ENCODE measurements at regions not wholly inside any gene's neighbourhood (a gene's known extent, or its start where the extent isn't known, plus 50 kb on each side); places are given as distances from the start of the nearest gene placed in this dataset.
"Not testable (repeated sequence)": the region's sequence is repeated elsewhere in the genome, so short reads cannot be mapped to it uniquely, and the experiment has no call there.

DNA sequence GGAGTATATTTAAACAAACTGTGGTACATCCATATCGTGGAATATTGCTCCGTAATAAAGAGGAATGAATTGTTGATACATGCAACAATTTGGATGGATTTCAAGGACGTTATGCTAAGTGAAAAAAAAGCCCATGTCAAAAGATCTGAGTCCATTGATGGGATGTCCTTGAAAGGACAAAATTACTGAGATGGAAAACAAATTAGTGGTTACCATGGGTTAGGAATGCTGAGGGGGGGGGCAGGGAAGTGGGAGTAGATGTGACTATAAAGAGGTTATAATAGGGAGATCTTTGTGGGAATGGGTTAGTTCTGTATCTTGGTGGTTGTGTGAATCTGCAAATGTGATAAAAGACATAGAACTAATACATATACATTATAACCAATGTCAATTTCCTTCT, 409.3 kb downstream of the SRGAP2C start:
- no peaks in the 10 kb centered on the region for H3K79me2 ChIP-seq (ENCODE audit: insufficient read depth, low read length)
- no peak overlapping the region for H2AFZ ChIP-seq (ENCODE audit: low read length)
- no peak overlapping the region for H3K27ac ChIP-seq (ENCODE audit: low read depth, low read length, poor library complexity, severe bottlenecking)
- no peaks in the 10 kb centered on the region for H3K4me1 ChIP-seq (ENCODE audit: insufficient read depth, low read length, severe bottlenecking)
- TF ChIP-seq EZH2 (IDR thresholded peaks at IDR 0.05; ENCODE audit: borderline replicate concordance, low read length), result no peak
- no peak for TF ChIP-seq CTCF (IDR thresholded peaks at IDR 0.05; ENCODE audit: low read length)
- no peaks in the 10 kb centered on the region for H3K9me2 ChIP-seq (ENCODE audit: low read depth, low read length)
- no peaks in the 10 kb centered on the region for H3K9me3 ChIP-seq (ENCODE audit: low read length)
- H3K36me3 ChIP-seq (ENCODE audit: insufficient read depth, low read length), result no peaks in the 10 kb centered on the region
- H3K9ac ChIP-seq (ENCODE audit: low read length), result no peak overlapping the region
- H3K4me2 ChIP-seq (ENCODE audit: low read length), result no peak overlapping the region
- no peaks in the 10 kb centered on the region for H3F3A ChIP-seq (ENCODE audit: insufficient read depth, low read length)
- H4K20me1 ChIP-seq (ENCODE audit: insufficient read depth, low read length), result no peaks in the 10 kb centered on the region
- H3K4me3 ChIP-seq (ENCODE audit: low read depth, low read length, poor library complexity, severe bottlenecking), result no peak overlapping the region
- no peaks in the 10 kb centered on the region for H3K27me3 ChIP-seq (ENCODE audit: insufficient read depth, low read length)

GRCh38 chr1:121595089-121595488, 410.3 kb downstream of the SRGAP2C start:
- no peaks in the 10 kb centered on the region for H3K27me3 ChIP-seq (ENCODE audit: insufficient read depth, low read length)
- TF ChIP-seq CTCF (IDR thresholded peaks at IDR 0.05; ENCODE audit: low read length) (no peak), EZH2 (IDR thresholded peaks at IDR 0.05; ENCODE audit: borderline replicate concordance, low read length) (no peak)
- no peaks in the 10 kb centered on the region for H3K9me3 ChIP-seq (ENCODE audit: low read length)
- no peaks in the 10 kb centered on the region for H3F3A ChIP-seq (ENCODE audit: insufficient read depth, low read length)
- no peak overlapping the region for H3K9ac ChIP-seq (ENCODE audit: low read length)
- no peak overlapping the region for H2AFZ ChIP-seq (ENCODE audit: low read length)
- no peak overlapping the region for H3K4me2 ChIP-seq (ENCODE audit: low read length)
- H3K36me3 ChIP-seq (ENCODE audit: insufficient read depth, low read length), result no peaks in the 10 kb centered on the region
- H3K27ac ChIP-seq (ENCODE audit: low read depth, low read length, poor library complexity, severe bottlenecking), result no peak overlapping the region
- H3K4me3 ChIP-seq (ENCODE audit: low read depth, low read length, poor library complexity, severe bottlenecking), result no peak overlapping the region
- H3K9me2 ChIP-seq (ENCODE audit: low read depth, low read length), result no peaks in the 10 kb centered on the region
- no peaks in the 10 kb centered on the region for H3K79me2 ChIP-seq (ENCODE audit: insufficient read depth, low read length)
- no peaks in the 10 kb centered on the region for H4K20me1 ChIP-seq (ENCODE audit: insufficient read depth, low read length)
- H3K4me1 ChIP-seq (ENCODE audit: insufficient read depth, low read length, severe bottlenecking), result no peaks in the 10 kb centered on the region

DNA sequence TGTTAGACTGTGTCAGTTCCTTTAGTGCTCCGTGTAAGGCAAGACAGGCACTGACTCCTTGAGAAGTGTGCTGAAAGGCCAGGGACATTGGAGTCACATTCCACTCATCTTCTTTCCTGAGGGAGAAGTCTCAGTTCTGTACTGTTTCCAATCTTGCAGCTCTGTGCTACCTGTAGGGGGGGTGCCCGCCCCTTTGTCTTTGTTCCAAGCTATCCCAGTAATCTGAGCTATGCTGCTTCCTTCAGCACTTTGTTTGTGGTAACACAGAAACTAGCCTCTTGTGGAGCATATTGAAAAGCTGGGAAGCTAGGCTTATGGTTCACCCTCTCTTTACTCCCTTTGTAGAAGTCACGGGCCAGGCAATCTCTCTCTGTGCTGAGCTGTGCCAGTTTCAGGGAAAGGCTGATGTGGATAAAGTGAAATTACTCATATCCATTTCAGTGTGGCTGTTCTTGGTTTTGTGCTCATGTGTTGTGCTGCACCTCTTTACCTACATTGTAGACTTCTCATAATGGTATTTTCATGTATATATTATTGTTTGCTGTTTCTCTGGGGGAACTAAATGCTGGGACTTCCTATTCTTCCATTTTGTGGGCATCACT, 420.2 kb downstream of the SRGAP2C start:
- H3K4me3 ChIP-seq (ENCODE audit: low read depth, low read length, poor library complexity, severe bottlenecking); H3K36me3 ChIP-seq (ENCODE audit: insufficient read depth, low read length); H3K27ac ChIP-seq (ENCODE audit: low read depth, low read length, poor library complexity, severe bottlenecking); H3K9me2 ChIP-seq (ENCODE audit: low read depth, low read length); H3K4me1 ChIP-seq (ENCODE audit: insufficient read depth, low read length, severe bottlenecking); H3F3A ChIP-seq (ENCODE audit: insufficient read depth, low read length); H3K9me3 ChIP-seq (ENCODE audit: low read length); H3K9ac ChIP-seq (ENCODE audit: low read length); H3K27me3 ChIP-seq (ENCODE audit: insufficient read depth, low read length); H2AFZ ChIP-seq (ENCODE audit: low read length); H3K4me2 ChIP-seq (ENCODE audit: low read length); H3K79me2 ChIP-seq (ENCODE audit: insufficient read depth, low read length); H4K20me1 ChIP-seq (ENCODE audit: insufficient read depth, low read length): not testable (repeated sequence)

- not testable (repeated sequence) for H3K9me3 ChIP-seq (ENCODE audit: low read length); H3K9me2 ChIP-seq (ENCODE audit: low read depth, low read length); H3K4me2 ChIP-seq (ENCODE audit: low read length); H3K9ac ChIP-seq (ENCODE audit: low read length); H2AFZ ChIP-seq (ENCODE audit: low read length); H3K27ac ChIP-seq (ENCODE audit: low read depth, low read length, poor library complexity, severe bottlenecking); H3F3A ChIP-seq (ENCODE audit: insufficient read depth, low read length); H3K79me2 ChIP-seq (ENCODE audit: insufficient read depth, low read length); H4K20me1 ChIP-seq (ENCODE audit: insufficient read depth, low read length); H3K4me1 ChIP-seq (ENCODE audit: insufficient read depth, low read length, severe bottlenecking); H3K27me3 ChIP-seq (ENCODE audit: insufficient read depth, low read length); H3K4me3 ChIP-seq (ENCODE audit: low read depth, low read length, poor library complexity, severe bottlenecking); H3K36me3 ChIP-seq (ENCODE audit: insufficient read depth, low read length)
Observed at GRCh38 chr1:121607499-121607898, 422.7 kb downstream of the SRGAP2C start.

Data from OCI-LY1 (cell line).